NCI-H748 (cell line): ENCODE measurements at regions not wholly inside any gene's neighbourhood (a gene's known extent, or its start where the extent isn't known, plus 50 kb on each side); places are given as distances from the start of the nearest gene placed in this dataset.

Experiments
- DNase-seq: peaks from one replicate; lab custom pipeline; 2025; ENCODE audit not compliant: unreplicated experiment; lab: John Stamatoyannopoulos, UW

GRCh38 chr10:90396721-90397120, 461.1 kb downstream of the HTR7 start:
- no peak for DNase-seq

GRCh38 chr10:90398566-90398965, 459.3 kb downstream of the HTR7 start:
- no peak for DNase-seq

- DNase-seq = no peak
Measured at GRCh38 chr10:90399782-90400181, 458.1 kb downstream of the HTR7 start.

- no peak for DNase-seq
Measured at GRCh38 chr10:90403211-90404000, 454.4 kb downstream of the HTR7 start.

- DNase-seq = no peak
Measured at GRCh38 chr10:90407131-90407530, 450.7 kb downstream of the HTR7 start.

GRCh38 chr10:90407851-90408250, 450.0 kb downstream of the HTR7 start:
- DNase-seq = no peak

- no peak for DNase-seq
Measured at GRCh38 chr10:90412582-90412981, 445.3 kb downstream of the HTR7 start.

- DNase-seq = no peak
Measured at GRCh38 chr10:90413196-90413595, 444.6 kb downstream of the HTR7 start.

GRCh38 chr10:90414926-90415325, 442.9 kb downstream of the HTR7 start:
- no peak for DNase-seq

GRCh38 chr10:90417029-90417428, 440.8 kb downstream of the HTR7 start:
- DNase-seq = no peak

- no peak for DNase-seq
Measured at GRCh38 chr10:90417476-90418210, 440.2 kb downstream of the HTR7 start.

- DNase-seq = peak; percentile 51
Measured at GRCh38 chr10:90418869-90419652, 438.8 kb downstream of the HTR7 start.

- DNase-seq = no peak
Measured at GRCh38 chr10:90420637-90421318, 437.1 kb downstream of the HTR7 start.

GRCh38 chr10:90421874-90422273, 436.0 kb downstream of the HTR7 start:
- no peak for DNase-seq

- no peak for DNase-seq
Measured at GRCh38 chr10:90424730-90425129, 433.1 kb downstream of the HTR7 start.

- DNase-seq = no peak
Measured at GRCh38 chr10:90430186-90430585, 427.7 kb downstream of the HTR7 start.

GRCh38 chr10:90432866-90433265, 425.0 kb downstream of the HTR7 start:
- no peak for DNase-seq

- no peak for DNase-seq
Measured at GRCh38 chr10:90435296-90435695, 422.5 kb downstream of the HTR7 start.

GRCh38 chr10:90437452-90437851, 420.4 kb downstream of the HTR7 start:
- no peak for DNase-seq

GRCh38 chr10:90440870-90441269, 417.0 kb downstream of the HTR7 start:
- no peak for DNase-seq

- no peak for DNase-seq
Measured at GRCh38 chr10:90443342-90443741, 414.5 kb downstream of the HTR7 start.
